CD8-positive, alpha-beta memory T cell (primary cell): ENCODE measurements at regions not wholly inside any gene's neighbourhood (a gene's known extent, or its start where the extent isn't known, plus 50 kb on each side); places are given as distances from the start of the nearest gene placed in this dataset.

Experiments
- CTCF ChIA-PET: fragments of 350-600 bp; sonication (Branson Sonifier 250); formaldehyde crosslinking; loops from one replicate; lab custom pipeline; 2021; ENCODE audit warnings: antibody characterized with exemption; lab: Charles Lee
- POLR2A ChIA-PET: fragments of 350-600 bp; sonication (Branson Sonifier 250); formaldehyde crosslinking; loops from one replicate; lab custom pipeline; 2021; ENCODE audit warnings: antibody characterized with exemption; lab: Charles Lee
- DNase-seq, 5 donors: peaks; one replicate each; pipeline versions ENCODE4 v3.0.0 to v3.0.0-alpha.2; 2020 to 2022; ENCODE audit warnings: mixed read lengths in 1 of 5
- H3K27ac ChIP-seq: one replicate; pipeline ENCODE4 v1.7.0; 2013; ENCODE audit warnings: low read depth, mild to moderate bottlenecking, low read length, moderate library complexity
- H3K27me3 ChIP-seq: 2 replicates; pipeline ENCODE4 v1.7.0; 2013; ENCODE audit warnings: low read length, mild to moderate bottlenecking; ENCODE audit not compliant: insufficient read depth, poor library complexity, severe bottlenecking
- H3K36me3 ChIP-seq: 2 replicates; pipeline ENCODE4 v1.7.0; 2013; ENCODE audit warnings: mild to moderate bottlenecking, low read length, moderate library complexity; ENCODE audit not compliant: insufficient read depth
- H3K4me1 ChIP-seq: 2 replicates; pipeline ENCODE4 v1.7.0; 2013; ENCODE audit warnings: mild to moderate bottlenecking, low read length, moderate library complexity; ENCODE audit not compliant: insufficient read depth
- H3K4me3 ChIP-seq: 2 replicates; pipeline ENCODE4 v1.7.0; 2013; ENCODE audit warnings: mild to moderate bottlenecking, low read length
- H3K9me3 ChIP-seq: 2 replicates; pipeline ENCODE4 v1.7.0; 2013; ENCODE audit warnings: mild to moderate bottlenecking, low read length
- H3K27ac Mint-ChIP-seq, 8 donors: one replicate each; pipeline ENCODE4 v1.8.0; 2020 to 2021; ENCODE audit warnings: mixed read lengths in 8 of 8, mild to moderate bottlenecking in 6 of 8, inconsistent platforms in 3 of 8, moderate library complexity in 3 of 8
- H3K27me3 Mint-ChIP-seq, 2 donors: one replicate each; pipeline ENCODE4 v1.8.0; 2020 to 2021; ENCODE audit warnings: mixed read lengths in 2 of 2, mild to moderate bottlenecking in 1 of 2, moderate library complexity in 1 of 2
- H3K36me3 Mint-ChIP-seq, 3 donors: one replicate each; pipeline ENCODE4 v1.8.0; 2020 to 2021; ENCODE audit warnings: mixed read lengths in 3 of 3, inconsistent platforms in 1 of 3, mild to moderate bottlenecking in 1 of 3
- H3K4me1 Mint-ChIP-seq, 3 donors: one replicate each; pipeline ENCODE4 v1.8.0; 2020 to 2021; ENCODE audit warnings: mixed read lengths in 3 of 3, inconsistent platforms in 1 of 3, mild to moderate bottlenecking in 1 of 3
- H3K4me3 Mint-ChIP-seq, 7 donors: one replicate each; pipeline ENCODE4 v1.8.0; 2020 to 2021; ENCODE audit warnings: mixed read lengths in 7 of 7, mild to moderate bottlenecking in 6 of 7, moderate library complexity in 4 of 7, inconsistent platforms in 2 of 7
- H3K9me3 Mint-ChIP-seq, 5 donors: one replicate each; pipeline ENCODE4 v1.8.0; 2020 to 2022; ENCODE audit warnings: mixed read lengths in 5 of 5, mild to moderate bottlenecking in 3 of 5, moderate library complexity in 2 of 5, inconsistent platforms in 1 of 5

GRCh38 chr10:8269976-8270375, 215.5 kb downstream of the GATA3 start:
- no peaks in the 10 kb centered on the region for H3K27me3 Mint-ChIP-seq
- H3K9me3 Mint-ChIP-seq: no peaks in the 10 kb centered on the region
- H3K4me1 ChIP-seq: no peaks in the 10 kb centered on the region
- no peaks in the 10 kb centered on the region for H3K27me3 ChIP-seq
- POLR2A ChIA-PET: interaction anchor here (0.5 kb wide), 1 partner anchor 214 kb away, joined by 3 read pairs; no protein-coding TSS in a partner anchor
- no peaks in the 10 kb centered on the region for H3K9me3 ChIP-seq
- H3K27ac Mint-ChIP-seq: peak overlapping the region in 1 of 8 donors; percentile 85
- H3K27ac ChIP-seq: no peak overlapping the region
- no peaks in the 10 kb centered on the region for H3K36me3 Mint-ChIP-seq
- H3K4me1 Mint-ChIP-seq: no peaks in the 10 kb centered on the region
- H3K36me3 ChIP-seq: no peaks in the 10 kb centered on the region
- no peak for DNase-seq
- CTCF ChIA-PET: no interaction called here
- no peak overlapping the region for H3K4me3 Mint-ChIP-seq
- H3K4me3 ChIP-seq: no peak overlapping the region

- Mint-ChIP-seq H3K4me3 (no peak overlapping the region), H3K27ac (peak overlapping the region in 1 of 8 donors; percentile 63), H3K27me3 (no peaks in the 10 kb centered on the region), H3K36me3 (no peaks in the 10 kb centered on the region), H3K4me1 (no peaks in the 10 kb centered on the region), H3K9me3 (no peaks in the 10 kb centered on the region)
- H3K4me3 ChIP-seq: no peak overlapping the region
- DNase-seq: no peak
- ChIA-PET POLR2A (no interaction called here), CTCF (no interaction called here)
- no peak overlapping the region for H3K27ac ChIP-seq
- no peaks in the 10 kb centered on the region for H3K4me1 ChIP-seq
- H3K36me3 ChIP-seq: no peaks in the 10 kb centered on the region
- H3K9me3 ChIP-seq: no peaks in the 10 kb centered on the region
- H3K27me3 ChIP-seq: no peaks in the 10 kb centered on the region
These were observed 218.4 kb downstream of the GATA3 start for GRCh38 chr10:8272794-8273425.

- ChIA-PET POLR2A (no interaction called here), CTCF (no interaction called here)
These were observed 219.3 kb downstream of the GATA3 start for GRCh38 chr10:8273749-8274148.

GRCh38 chr10:8275911-8276310, 221.4 kb downstream of the GATA3 start:
- no peaks in the 10 kb centered on the region for H3K9me3 ChIP-seq
- no peaks in the 10 kb centered on the region for H3K36me3 ChIP-seq
- POLR2A ChIA-PET: no interaction called here
- H3K4me1 ChIP-seq: no peaks in the 10 kb centered on the region
- Mint-ChIP-seq H3K27ac (no peak overlapping the region), H3K27me3 (no peaks in the 10 kb centered on the region), H3K4me1 (no peaks in the 10 kb centered on the region), H3K4me3 (no peak overlapping the region), H3K36me3 (peaks cover 0 to 2% (median 0%) of the 10 kb centered on the region in 3 donors), H3K9me3 (no peaks in the 10 kb centered on the region)
- H3K27me3 ChIP-seq: no peaks in the 10 kb centered on the region
- no peak overlapping the region for H3K27ac ChIP-seq
- DNase-seq: no peak
- CTCF ChIA-PET: no interaction called here
- no peak overlapping the region for H3K4me3 ChIP-seq

More at GRCh38 chr10:8273749-8274148, 219.3 kb downstream of the GATA3 start:
- Mint-ChIP-seq H3K4me1 (no peaks in the 10 kb centered on the region), H3K9me3 (no peaks in the 10 kb centered on the region), H3K4me3 (no peak overlapping the region), H3K27me3 (no peaks in the 10 kb centered on the region), H3K27ac (no peak overlapping the region), H3K36me3 (no peaks in the 10 kb centered on the region)
- DNase-seq: no peak
- H3K36me3 ChIP-seq: no peaks in the 10 kb centered on the region
- no peak overlapping the region for H3K27ac ChIP-seq
- H3K4me3 ChIP-seq: no peak overlapping the region
- no peaks in the 10 kb centered on the region for H3K27me3 ChIP-seq
- H3K4me1 ChIP-seq: no peaks in the 10 kb centered on the region
- H3K9me3 ChIP-seq: no peaks in the 10 kb centered on the region

GRCh38 chr10:8278099-8278498, 223.6 kb downstream of the GATA3 start:
- Histone ChIP-seq H3K4me1 (no peaks in the 10 kb centered on the region), H3K36me3 (no peaks in the 10 kb centered on the region), H3K9me3 (no peaks in the 10 kb centered on the region), H3K4me3 (no peak overlapping the region), H3K27me3 (no peaks in the 10 kb centered on the region), H3K27ac (no peak overlapping the region)
- H3K27me3 Mint-ChIP-seq: peaks cover 0 to 2% of the 10 kb centered on the region in 2 donors
- H3K4me1 Mint-ChIP-seq: peaks cover 7 to 18% (median 8%) of the 10 kb centered on the region in 3 donors
- peaks cover 0 to 2% (median 0%) of the 10 kb centered on the region in 3 donors for H3K36me3 Mint-ChIP-seq
- DNase-seq: no peak
- ChIA-PET POLR2A (no interaction called here), CTCF (interaction anchor here (0.9 kb wide), 1 partner anchor 54 kb away, joined by 3 read pairs; no protein-coding TSS in a partner anchor)
- H3K9me3 Mint-ChIP-seq: no peaks in the 10 kb centered on the region
- no peak overlapping the region for H3K4me3 Mint-ChIP-seq
- peak overlapping the region in 1 of 8 donors; percentile 17 for H3K27ac Mint-ChIP-seq

GRCh38 chr10:8279598-8279997, 225.1 kb downstream of the GATA3 start:
- ChIA-PET POLR2A (no interaction called here), CTCF (interaction anchor here (0.8 kb wide), 1 partner anchor 94 kb away, joined by 3 read pairs; no protein-coding TSS in a partner anchor)
- H3K36me3 ChIP-seq: no peaks in the 10 kb centered on the region
- Mint-ChIP-seq H3K9me3 (no peaks in the 10 kb centered on the region), H3K27ac (peak overlapping the region in 2 of 8 donors; percentile 60 to 86), H3K36me3 (peaks cover 0 to 2% (median 0%) of the 10 kb centered on the region in 3 donors), H3K4me1 (peaks cover 7 to 18% (median 8%) of the 10 kb centered on the region in 3 donors), H3K4me3 (no peak overlapping the region), H3K27me3 (peaks cover 3 to 4% of the 10 kb centered on the region in 2 donors)
- H3K27me3 ChIP-seq: no peaks in the 10 kb centered on the region
- H3K4me3 ChIP-seq: no peak overlapping the region
- no peak for DNase-seq
- no peaks in the 10 kb centered on the region for H3K9me3 ChIP-seq
- H3K27ac ChIP-seq: no peak overlapping the region
- H3K4me1 ChIP-seq: no peaks in the 10 kb centered on the region

- Histone ChIP-seq H3K9me3 (no peaks in the 10 kb centered on the region), H3K4me1 (no peaks in the 10 kb centered on the region), H3K4me3 (no peak overlapping the region), H3K27ac (no peak overlapping the region), H3K27me3 (no peaks in the 10 kb centered on the region), H3K36me3 (no peaks in the 10 kb centered on the region)
- H3K36me3 Mint-ChIP-seq: peaks cover 0 to 2% (median 0%) of the 10 kb centered on the region in 3 donors
- no peak overlapping the region for H3K27ac Mint-ChIP-seq
- POLR2A ChIA-PET: no interaction called here
- H3K4me3 Mint-ChIP-seq: no peak overlapping the region
- DNase-seq: no peak
- CTCF ChIA-PET: no interaction called here
- H3K4me1 Mint-ChIP-seq: peaks cover 7 to 18% (median 8%) of the 10 kb centered on the region in 3 donors
- H3K27me3 Mint-ChIP-seq: peaks cover 4% of the 10 kb centered on the region in 2 donors
- H3K9me3 Mint-ChIP-seq: no peaks in the 10 kb centered on the region
These were observed 226.5 kb downstream of the GATA3 start for GRCh38 chr10:8280946-8281345.

- CTCF ChIA-PET: no interaction called here
- Mint-ChIP-seq H3K4me3 (peak overlapping the region in 3 of 7 donors; percentile 23 to 72 (median 23)), H3K36me3 (peaks cover 0 to 2% (median 0%) of the 10 kb centered on the region in 3 donors), H3K4me1 (peaks cover 7 to 18% (median 8%) of the 10 kb centered on the region in 3 donors), H3K9me3 (no peaks in the 10 kb centered on the region), H3K27ac (peak overlapping the region in 4 of 8 donors; percentile 35 to 92 (median 70)), H3K27me3 (peaks cover 4% of the 10 kb centered on the region in 2 donors)
- no peaks in the 10 kb centered on the region for H3K4me1 ChIP-seq
- H3K4me3 ChIP-seq: no peak overlapping the region
- no peak overlapping the region for H3K27ac ChIP-seq
- H3K9me3 ChIP-seq: no peaks in the 10 kb centered on the region
- H3K36me3 ChIP-seq: no peaks in the 10 kb centered on the region
- peak in 2 of 5 donors; percentile 0 to 3 for DNase-seq
- POLR2A ChIA-PET: no interaction called here
- H3K27me3 ChIP-seq: no peaks in the 10 kb centered on the region
These were observed 227.9 kb downstream of the GATA3 start for GRCh38 chr10:8282340-8282739.
